ENCODE measurements at regions not wholly inside any gene's neighbourhood (a gene's known extent, or its start where the extent isn't known, plus 50 kb on each side); places are given as distances from the start of the nearest gene placed in this dataset.

DNA sequence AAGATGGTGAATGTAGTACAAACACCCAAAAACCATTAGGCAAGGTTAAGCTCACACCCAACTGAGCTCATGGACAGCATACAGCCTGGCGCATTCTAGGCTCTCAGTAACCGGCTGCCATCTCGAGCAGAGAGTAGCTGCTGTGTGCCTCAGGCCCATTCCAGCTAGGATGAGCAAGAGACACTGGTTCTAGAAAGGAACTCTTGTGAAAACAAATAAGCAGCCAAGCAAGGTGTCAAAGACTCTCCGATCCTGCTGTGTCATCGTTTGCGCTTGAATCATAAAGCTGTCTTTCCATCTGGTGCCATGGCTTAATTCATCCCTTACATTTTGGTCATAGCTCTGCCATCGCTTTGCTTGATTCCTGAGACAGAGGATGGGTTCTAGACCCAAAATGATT is 135.4 kb upstream of the MSX2 start:
- Histone ChIP-seq H3K9me3 (no peaks in the 10 kb centered on the region), H3K36me3 (replicated peaks in 1 of 2; ENCODE audit: insufficient read depth in 1 of 2, low read depth in 2 of 2) (no peaks in the 10 kb centered on the region), H3K4me3 (no peak overlapping the region), H3K27ac (no peak overlapping the region), H3K27me3 (peaks cover 0 to 6% of the 10 kb centered on the region in 2 donors), H3K4me1 (no peaks in the 10 kb centered on the region)
- no peak for ATAC-seq
- TF ChIP-seq POLR2A (IDR thresholded peaks at IDR 0.05) = no peak
- TF ChIP-seq, protein P1, sequence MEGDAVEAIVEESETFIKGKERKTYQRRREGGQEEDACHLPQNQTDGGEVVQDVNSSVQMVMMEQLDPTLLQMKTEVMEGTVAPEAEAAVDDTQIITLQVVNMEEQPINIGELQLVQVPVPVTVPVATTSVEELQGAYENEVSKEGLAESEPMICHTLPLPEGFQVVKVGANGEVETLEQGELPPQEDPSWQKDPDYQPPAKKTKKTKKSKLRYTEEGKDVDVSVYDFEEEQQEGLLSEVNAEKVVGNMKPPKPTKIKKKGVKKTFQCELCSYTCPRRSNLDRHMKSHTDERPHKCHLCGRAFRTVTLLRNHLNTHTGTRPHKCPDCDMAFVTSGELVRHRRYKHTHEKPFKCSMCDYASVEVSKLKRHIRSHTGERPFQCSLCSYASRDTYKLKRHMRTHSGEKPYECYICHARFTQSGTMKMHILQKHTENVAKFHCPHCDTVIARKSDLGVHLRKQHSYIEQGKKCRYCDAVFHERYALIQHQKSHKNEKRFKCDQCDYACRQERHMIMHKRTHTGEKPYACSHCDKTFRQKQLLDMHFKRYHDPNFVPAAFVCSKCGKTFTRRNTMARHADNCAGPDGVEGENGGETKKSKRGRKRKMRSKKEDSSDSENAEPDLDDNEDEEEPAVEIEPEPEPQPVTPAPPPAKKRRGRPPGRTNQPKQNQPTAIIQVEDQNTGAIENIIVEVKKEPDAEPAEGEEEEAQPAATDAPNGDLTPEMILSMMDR (IDR thresholded peaks at IDR 0.05) = no peak
- DNase-seq = no peak
- 62% methylated on average over 5 to 7 of the region's 7 CpGs for WGBS, 2 donors
- intact Hi-C loops (cut with DNase I) = no loop called here

DNA sequence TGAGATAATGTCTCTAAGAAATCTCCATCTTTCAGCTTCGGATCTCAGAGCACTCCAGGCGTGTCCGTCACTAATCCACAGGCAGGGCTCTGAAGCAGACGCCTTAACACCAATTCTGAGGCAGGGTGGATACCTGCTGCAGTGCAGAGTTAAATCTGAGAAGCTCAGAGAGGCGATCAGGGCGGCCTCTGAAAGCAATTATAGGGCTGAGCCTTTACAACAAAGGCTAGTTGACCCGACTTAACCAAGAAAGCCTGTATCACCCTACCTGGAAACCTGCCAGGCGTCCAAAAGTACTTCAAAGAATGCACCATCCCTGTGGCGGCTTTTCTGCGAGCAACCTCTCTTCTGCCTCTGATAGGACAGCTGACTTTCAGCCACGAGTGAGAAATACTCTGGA is 134.8 kb upstream of the MSX2 start:
- no peak for TF ChIP-seq POLR2A (IDR thresholded peaks at IDR 0.05)
- TF ChIP-seq, protein P1 (IDR thresholded peaks at IDR 0.05) = no peak
- intact Hi-C loops (cut with DNase I) = no loop called here
- Histone ChIP-seq H3K27ac (no peak overlapping the region), H3K4me3 (no peak overlapping the region), H3K9me3 (no peaks in the 10 kb centered on the region), H3K4me1 (no peaks in the 10 kb centered on the region), H3K27me3 (peaks cover 0 to 6% of the 10 kb centered on the region in 2 donors), H3K36me3 (replicated peaks in 1 of 2; ENCODE audit: insufficient read depth in 1 of 2, low read depth in 2 of 2) (no peaks in the 10 kb centered on the region)
- 36% methylated on average over 11 of the region's 11 CpGs for WGBS, 2 donors
- no peak for ATAC-seq
- DNase-seq = no peak

DNA sequence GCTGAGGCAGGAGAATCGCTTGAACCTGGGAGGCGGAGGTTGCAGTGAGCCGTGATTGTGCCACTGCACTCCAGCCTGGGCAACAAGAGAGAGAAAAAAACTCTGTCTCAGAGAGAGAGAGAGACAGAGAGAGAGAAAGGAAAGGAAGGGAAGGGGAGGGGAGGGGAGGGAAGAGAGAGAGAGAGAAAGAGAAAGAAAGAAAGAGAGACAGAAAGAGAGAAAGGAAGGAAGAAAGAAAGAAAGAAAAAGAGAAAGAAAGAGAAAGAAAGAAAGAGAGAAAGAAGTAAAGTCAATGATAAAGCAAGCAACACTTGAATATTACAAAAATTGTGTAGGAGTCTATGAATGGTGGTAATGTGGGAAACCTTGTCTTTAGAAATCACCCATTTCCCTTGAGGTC is 133.6 kb upstream of the MSX2 start:
- intact Hi-C loops (cut with DNase I) = no loop called here
- TF ChIP-seq POLR2A (IDR thresholded peaks at IDR 0.05) = no peak
- TF ChIP-seq, protein P1 (IDR thresholded peaks at IDR 0.05) = no peak
- Histone ChIP-seq H3K27ac (no peak overlapping the region), H3K36me3 (replicated peaks in 1 of 2; ENCODE audit: insufficient read depth in 1 of 2, low read depth in 2 of 2) (no peaks in the 10 kb centered on the region), H3K4me3 (no peak overlapping the region), H3K9me3 (no peaks in the 10 kb centered on the region), H3K4me1 (no peaks in the 10 kb centered on the region), H3K27me3 (peaks cover 0 to 6% of the 10 kb centered on the region in 2 donors)
- ATAC-seq (no peak), DNase-seq (no peak)
- WGBS, 2 donors = 65 to 73% methylated on average over 3 of the region's 3 CpGs

DNA sequence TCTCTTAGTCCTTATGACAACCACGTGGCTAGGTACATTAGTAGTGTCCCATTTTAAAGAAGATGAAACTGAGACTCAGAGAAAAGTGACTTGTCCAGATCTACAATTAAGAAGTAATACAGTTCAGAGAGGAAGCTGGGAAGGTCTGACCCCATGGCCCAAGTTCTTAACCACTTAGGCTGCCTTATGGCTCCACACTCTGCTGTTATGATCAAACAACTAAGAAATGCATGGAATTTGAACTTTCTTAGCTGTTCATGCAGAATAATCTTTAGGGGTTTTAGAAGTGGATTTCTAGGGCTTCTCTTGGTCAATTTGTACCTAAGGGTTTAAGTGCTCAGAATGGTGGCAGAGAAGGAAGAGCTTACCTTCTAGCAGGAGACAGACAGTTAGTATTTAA is 128.0 kb upstream of the MSX2 start:
- Histone ChIP-seq H3K4me3 (no peak overlapping the region), H3K9me3 (no peaks in the 10 kb centered on the region), H3K36me3 (replicated peaks in 1 of 2; ENCODE audit: insufficient read depth in 1 of 2, low read depth in 2 of 2) (no peaks in the 10 kb centered on the region), H3K27me3 (no peaks in the 10 kb centered on the region), H3K27ac (no peak overlapping the region), H3K4me1 (no peaks in the 10 kb centered on the region)
- WGBS, 2 donors = 71 to 75% methylated on average over 1 of the region's 1 CpG
- TF ChIP-seq, protein P1 (IDR thresholded peaks at IDR 0.05) = no peak
- TF ChIP-seq POLR2A (IDR thresholded peaks at IDR 0.05) = no peak
- DNase-seq (no peak), ATAC-seq (no peak)
- intact Hi-C loops (cut with DNase I) = no loop called here

DNA sequence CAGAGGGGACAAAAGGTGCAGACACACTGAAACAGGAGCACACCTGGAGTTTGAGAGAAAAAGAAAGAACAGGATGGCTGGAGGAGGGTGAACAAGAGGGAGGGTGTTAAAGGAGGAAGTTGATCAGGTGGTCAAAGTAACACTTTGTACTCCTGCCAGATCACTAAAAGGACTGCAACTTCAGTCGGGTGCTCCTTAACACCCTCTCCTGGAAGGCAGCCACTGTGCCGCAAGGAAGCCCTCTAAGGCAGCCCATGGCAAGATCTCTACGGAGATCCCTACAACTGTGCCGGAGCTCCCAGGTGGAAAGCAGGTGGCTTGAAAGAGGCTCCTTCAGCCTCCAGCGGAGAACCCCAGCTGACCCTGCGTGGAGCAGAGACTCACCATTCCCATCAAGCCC is 124.4 kb upstream of the MSX2 start:
- Histone ChIP-seq H3K36me3 (replicated peaks in 1 of 2; ENCODE audit: insufficient read depth in 1 of 2, low read depth in 2 of 2) (no peaks in the 10 kb centered on the region), H3K4me1 (no peaks in the 10 kb centered on the region), H3K27me3 (no peaks in the 10 kb centered on the region), H3K9me3 (no peaks in the 10 kb centered on the region), H3K4me3 (no peak overlapping the region), H3K27ac (no peak overlapping the region)
- DNase-seq = no peak
- no peak for ATAC-seq
- 8 to 16% methylated on average over 6 of the region's 6 CpGs for WGBS, 2 donors
- no peak for TF ChIP-seq POLR2A (IDR thresholded peaks at IDR 0.05)
- TF ChIP-seq, protein P1 (IDR thresholded peaks at IDR 0.05) = no peak
- intact Hi-C loops (cut with DNase I) = no loop called here

Data from body of pancreas (tissue), 4 donors.